H1 (cell line): ENCODE measurements at regions not wholly inside any gene's neighbourhood (a gene's known extent, or its start where the extent isn't known, plus 50 kb on each side); places are given as distances from the start of the nearest gene placed in this dataset.

Experiments used
- CTCF ChIA-PET: fragments of 300-600 bp; sonication (Branson Sonifier 250); formaldehyde crosslinking; loops from one replicate; lab custom pipeline; 2021; ENCODE audit not compliant: partially characterized antibody; lab: Charles Lee
- POLR2A ChIA-PET: fragments of 300-600 bp; sonication (Branson Sonifier 250); formaldehyde crosslinking; loops from one replicate; lab custom pipeline; 2021; ENCODE audit warnings: inconsistent platforms; ENCODE audit not compliant: partially characterized antibody; lab: Charles Lee
- DNase-seq, 2 experiments: peaks; one replicate each; pipeline versions ENCODE4 v3.0.0 to v3.0.0-alpha.2; 2010 to 2022; ENCODE audit warnings: low spot score in 2 of 2, low read depth in 1 of 2, mixed read lengths in 1 of 2
- FAIRE-seq: peaks from 2 replicates; lab custom pipeline; 2011; peaks lifted over from hg19 to GRCh38; lab: Jason Lieb, UNC
- H2AFZ ChIP-seq: 2 replicates; pipeline ENCODE4 v1.8.1; 2012; ENCODE audit warnings: low read length, inconsistent platforms
- H2AK5ac ChIP-seq: 2 replicates; pipeline ENCODE4 v1.6.1; 2013; ENCODE audit warnings: low read depth, low read length
- H2BK120ac ChIP-seq: replicated peaks from 2 replicates; pipeline ENCODE3; 2013; ENCODE audit warnings: low read depth, low read length, inconsistent platforms
- H2BK12ac ChIP-seq: 2 replicates; pipeline ENCODE4 v1.6.1; 2013; ENCODE audit warnings: low read depth, low read length
- H2BK15ac ChIP-seq: 2 replicates; pipeline ENCODE4 v1.6.1; 2013; ENCODE audit warnings: low read length
- H2BK20ac ChIP-seq: 2 replicates; pipeline ENCODE4 v1.6.1; 2013; ENCODE audit warnings: low read length
- H2BK5ac ChIP-seq: 2 replicates; pipeline ENCODE4 v1.6.1; 2013; ENCODE audit warnings: low read depth, low read length
- H3K14ac ChIP-seq: 2 replicates; pipeline ENCODE4 v1.6.1; 2013; ENCODE audit warnings: inconsistent platforms; ENCODE audit not compliant: insufficient read length
- H3K18ac ChIP-seq: 2 replicates; pipeline ENCODE4 v1.6.1; 2013; ENCODE audit warnings: low read length; ENCODE audit errors: extremely low read depth
- H3K23ac ChIP-seq: 2 replicates; pipeline ENCODE4 v1.6.1; 2013; ENCODE audit warnings: inconsistent platforms; ENCODE audit not compliant: insufficient read length
- H3K23me2 ChIP-seq: 2 replicates; pipeline ENCODE4 v1.6.1; 2013; ENCODE audit warnings: low read depth, low read length
- H3K27ac ChIP-seq: 2 replicates; pipeline ENCODE4 v1.6.1; 2011; ENCODE audit warnings: low read depth, low read length, inconsistent platforms
- H3K27me3 ChIP-seq, 4 experiments: replicated peaks in 1 of 4; 1 replicate in 1 of 4; 2 replicates in 3 of 4; pipeline versions ENCODE4 v1.6.1 to v1.8.1; 2011 to 2013; ENCODE audit warnings: low read length in 3 of 4, mild to moderate bottlenecking in 3 of 4, inconsistent platforms in 2 of 4, mixed read lengths in 2 of 4, moderate library complexity in 1 of 4; ENCODE audit not compliant: control insufficient read depth in 3 of 4, insufficient read depth in 3 of 4; ENCODE audit errors: extremely low read depth in 1 of 4
- H3K36me3 ChIP-seq, 4 experiments: 2 replicates each; pipeline versions ENCODE4 v1.6.1 to v1.8.1; 2011 to 2013; ENCODE audit warnings: mild to moderate bottlenecking in 4 of 4, low read length in 3 of 4, moderate library complexity in 2 of 4, control low read depth in 1 of 4, inconsistent platforms in 1 of 4; ENCODE audit not compliant: insufficient read depth in 4 of 4, control insufficient read depth in 2 of 4
- H3K4ac ChIP-seq: replicated peaks from 2 replicates; pipeline ENCODE3; 2013; ENCODE audit warnings: low read length, low read depth, mixed read lengths, inconsistent platforms; ENCODE audit not compliant: insufficient read length
- H3K4me1 ChIP-seq, 4 experiments: replicated peaks in 1 of 4; 1 replicate in 1 of 4; 2 replicates in 3 of 4; pipeline versions ENCODE4 v1.6.1 to v1.8.1; 2011 to 2013; ENCODE audit warnings: low read length in 3 of 4, inconsistent platforms in 2 of 4, mixed read lengths in 1 of 4; ENCODE audit not compliant: insufficient read depth in 4 of 4, control insufficient read depth in 3 of 4
- H3K4me2 ChIP-seq, 2 experiments: 2 replicates each; pipeline versions ENCODE4 v1.6.1 to v1.8.1; 2011 to 2013; ENCODE audit warnings: low read depth in 2 of 2, low read length in 2 of 2, control low read depth in 1 of 2, inconsistent platforms in 1 of 2, mild to moderate bottlenecking in 1 of 2; ENCODE audit not compliant: insufficient read depth in 1 of 2
- H3K4me3 ChIP-seq, 4 experiments: fragments of 200-600, 300-600 bp in 1 of 4; sonication (generic), shearing (Covaris generic), sonication (Bioruptor Twin) in 1 of 4; 2 replicates each; pipeline versions ENCODE4 v1.5.1 to v1.8.1; 2011 to 2016; ENCODE audit warnings: low read length in 4 of 4, low read depth in 3 of 4, control low read depth in 2 of 4, inconsistent platforms in 2 of 4, mild to moderate bottlenecking in 2 of 4, mixed read lengths in 1 of 4, moderate library complexity in 1 of 4; ENCODE audit not compliant: insufficient read depth in 2 of 4; ENCODE audit errors: extremely low read depth in 1 of 4
- H3K56ac ChIP-seq: replicated peaks from 2 replicates; pipeline ENCODE3; 2013; ENCODE audit warnings: low read depth, mild to moderate bottlenecking, mixed read lengths, low read length, inconsistent platforms; ENCODE audit not compliant: insufficient read length
- H3K79me1 ChIP-seq: 2 replicates; pipeline ENCODE4 v1.6.1; 2013; ENCODE audit warnings: low read depth, low read length, control low read depth
- H3K79me2 ChIP-seq, 2 experiments: 2 replicates each; pipeline versions ENCODE4 v1.6.1 to v1.8.1; 2012 to 2013; ENCODE audit warnings: low read length in 2 of 2, mild to moderate bottlenecking in 2 of 2, inconsistent platforms in 1 of 2; ENCODE audit not compliant: insufficient read depth in 2 of 2, control insufficient read depth in 1 of 2
- H3K9ac ChIP-seq, 4 experiments: replicated peaks in 1 of 4; 1 replicate in 1 of 4; 2 replicates in 3 of 4; pipeline versions ENCODE4 v1.6.1 to v1.8.1; 2011 to 2013; ENCODE audit warnings: low read depth in 3 of 4, low read length in 3 of 4, control low read depth in 2 of 4, mild to moderate bottlenecking in 2 of 4, moderate library complexity in 2 of 4, inconsistent platforms in 1 of 4; ENCODE audit errors: extremely low read depth in 1 of 4
- H3K9me3 ChIP-seq, 2 experiments: 2 replicates each; pipeline versions ENCODE4 v1.6.1 to v1.8.1; 2012 to 2013; ENCODE audit warnings: mild to moderate bottlenecking in 2 of 2, moderate library complexity in 2 of 2, control low read depth in 1 of 2, inconsistent platforms in 1 of 2, low read depth in 1 of 2, low read length in 1 of 2, mixed read lengths in 1 of 2; ENCODE audit not compliant: insufficient read depth in 2 of 2
- H4K20me1 ChIP-seq, 2 experiments: replicated peaks in 1 of 2; 2 replicates each; pipeline versions ENCODE3 to v1.8.1; 2011 to 2013; ENCODE audit warnings: inconsistent platforms in 2 of 2, low read length in 2 of 2, mild to moderate bottlenecking in 1 of 2; ENCODE audit not compliant: insufficient read depth in 2 of 2, control insufficient read depth in 1 of 2
- H4K5ac ChIP-seq: 2 replicates; pipeline ENCODE4 v1.6.1; 2013; ENCODE audit warnings: low read length, low read depth, mixed read lengths, inconsistent platforms; ENCODE audit not compliant: insufficient read length
- H4K8ac ChIP-seq: 2 replicates; pipeline ENCODE4 v1.8.0; 2013; ENCODE audit warnings: mild to moderate bottlenecking, moderate library complexity, low read length, inconsistent platforms; ENCODE audit not compliant: insufficient read depth; ENCODE audit errors: extremely low read depth
- H4K91ac ChIP-seq: replicated peaks from 2 replicates; pipeline ENCODE3; 2013; ENCODE audit warnings: low read length, mixed read lengths, inconsistent platforms; ENCODE audit not compliant: insufficient read length
- ASH2L ChIP-seq: fragments of 200-600, 300-600 bp; sonication (generic); IDR thresholded peaks from one replicate; pipeline ENCODE4 v1.7.1; 2017; ENCODE audit warnings: low read length
- BCL11A ChIP-seq, 2 experiments: IDR thresholded peaks; one replicate each; pipeline ENCODE4 v1.6.1; 2011; ENCODE audit warnings: low read depth in 2 of 2, low read length in 2 of 2, mild to moderate bottlenecking in 2 of 2
- CTBP2 ChIP-seq: IDR thresholded peaks from 2 replicates; pipeline ENCODE4 v1.7.0; 2011; ENCODE audit warnings: borderline replicate concordance, mild to moderate bottlenecking, moderate library complexity, mixed read lengths, low read length; ENCODE audit not compliant: insufficient read depth, insufficient read length
- NANOG ChIP-seq: IDR thresholded peaks from 2 replicates; pipeline ENCODE4 v1.6.1; 2011; ENCODE audit warnings: low read length, low read depth, mild to moderate bottlenecking, inconsistent platforms; ENCODE audit not compliant: insufficient read depth, poor library complexity, severe bottlenecking
- RFX5 ChIP-seq: IDR thresholded peaks from 2 replicates; pipeline ENCODE4 v1.6.1; 2011; ENCODE audit warnings: low read depth, low read length, improper control_type of control experiment, borderline replicate concordance
- SAP30 ChIP-seq: fragments of 300-600 bp; sonication (generic); IDR thresholded peaks from 2 replicates; pipeline ENCODE4 v1.7.1; 2012; ENCODE audit warnings: low read length, moderate library complexity, mild to moderate bottlenecking, inconsistent platforms; ENCODE audit not compliant: insufficient read depth, insufficient replicate concordance
- SP1 ChIP-seq: IDR thresholded peaks from 2 replicates; pipeline ENCODE4 v1.6.1; 2011; ENCODE audit warnings: low read depth, low read length
- SUZ12 ChIP-seq: fragments of 200-600 bp; sonication (generic); IDR thresholded peaks from 2 replicates; pipeline ENCODE4 v1.6.1; 2012; ENCODE audit warnings: mild to moderate bottlenecking, inconsistent platforms, low read length, moderate library complexity, mixed read lengths
- ZNF274 ChIP-seq: IDR thresholded peaks from 2 replicates; pipeline ENCODE4 v1.7.0; 2012; ENCODE audit warnings: low read length, borderline replicate concordance; ENCODE audit errors: extremely low read depth
- WGBS, 2 experiments: shearing (Covaris generic) in 1 of 2; methylation state at CpG; one replicate each; pipeline versions ENCODE4 v1.1.6 to v1.1.7; 2013 to 2015; ENCODE audit warnings: low lambda C conversion rate in 2 of 2, mixed read lengths in 2 of 2, inconsistent platforms in 1 of 2, low coverage in 1 of 2, missing lambda C conversion rate in 1 of 2; ENCODE audit not compliant: insufficient replicate concordance in 2 of 2, insufficient coverage in 1 of 2, insufficient read length in 1 of 2; ENCODE audit errors: extremely low coverage in 1 of 2, missing lambda C conversion rate in 1 of 2; 5-methylcytosine and 5-hydroxymethylcytosine counted together
- TF ChIP-seq, protein P1 (sequence below): IDR thresholded peaks from 2 replicates; pipeline ENCODE4 v1.6.1; 2012; ENCODE audit warnings: low read length, inconsistent platforms
- TF ChIP-seq, protein P2 (sequence below): IDR thresholded peaks from 2 replicates; pipeline ENCODE4 v1.6.1; 2012; ENCODE audit warnings: inconsistent platforms

- no peaks in the 10 kb centered on the region; a peak in 1 of 8 replicates for H3K36me3 ChIP-seq
- no peak overlapping the region for H2BK15ac ChIP-seq
- no peaks in the 10 kb centered on the region for H3K9me3 ChIP-seq
- H4K91ac ChIP-seq = no peak overlapping the region
- H2AFZ ChIP-seq = no peak overlapping the region
- H2BK120ac ChIP-seq = no peak overlapping the region
- H3K18ac ChIP-seq = no peak overlapping the region
- H3K9ac ChIP-seq = no peak overlapping the region
- no peaks in the 10 kb centered on the region for H3K27me3 ChIP-seq
- no peak overlapping the region for H2BK12ac ChIP-seq
- no peak overlapping the region for H3K4me3 ChIP-seq
- WGBS, 2 experiments = 75% methylated on average over 5 of the region's 6 CpGs; no CpG with 5 or more reads in 1 of the 2 experiments
- CTCF ChIA-PET = interaction anchor here (0.6 to 4.7 kb wide), 4 partner anchors 10 to 599 kb away, joined by 3 to 22 read pairs (median 3); no protein-coding TSS in a partner anchor
- no peak overlapping the region for H3K27ac ChIP-seq
- no peak for DNase-seq
- H3K79me1 ChIP-seq = no peaks in the 10 kb centered on the region
- no peak overlapping the region for H3K4me2 ChIP-seq
- FAIRE-seq = no peak
- no peaks in the 10 kb centered on the region for H3K79me2 ChIP-seq
- no peaks in the 10 kb centered on the region for H3K23me2 ChIP-seq
- H4K20me1 ChIP-seq = no peaks in the 10 kb centered on the region
- H3K14ac ChIP-seq = no peak overlapping the region
- H2AK5ac ChIP-seq = no peak overlapping the region
- H3K23ac ChIP-seq = no peak overlapping the region
- no peaks in the 10 kb centered on the region for H3K4me1 ChIP-seq
- H2BK5ac ChIP-seq = no peak overlapping the region
- no peak overlapping the region for H3K56ac ChIP-seq
- no peak overlapping the region for H2BK20ac ChIP-seq
- no peak overlapping the region for H3K4ac ChIP-seq
- H4K5ac ChIP-seq = no peak overlapping the region
- H4K8ac ChIP-seq = no peak overlapping the region
- TF ChIP-seq, protein P1, sequence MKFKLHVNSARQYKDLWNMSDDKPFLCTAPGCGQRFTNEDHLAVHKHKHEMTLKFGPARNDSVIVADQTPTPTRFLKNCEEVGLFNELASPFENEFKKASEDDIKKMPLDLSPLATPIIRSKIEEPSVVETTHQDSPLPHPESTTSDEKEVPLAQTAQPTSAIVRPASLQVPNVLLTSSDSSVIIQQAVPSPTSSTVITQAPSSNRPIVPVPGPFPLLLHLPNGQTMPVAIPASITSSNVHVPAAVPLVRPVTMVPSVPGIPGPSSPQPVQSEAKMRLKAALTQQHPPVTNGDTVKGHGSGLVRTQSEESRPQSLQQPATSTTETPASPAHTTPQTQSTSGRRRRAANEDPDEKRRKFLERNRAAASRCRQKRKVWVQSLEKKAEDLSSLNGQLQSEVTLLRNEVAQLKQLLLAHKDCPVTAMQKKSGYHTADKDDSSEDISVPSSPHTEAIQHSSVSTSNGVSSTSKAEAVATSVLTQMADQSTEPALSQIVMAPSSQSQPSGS = no peak
- TF ChIP-seq RFX5 (no peak), ASH2L (no peak), SAP30 (no peak), NANOG (no peak), SUZ12 (no peak), ZNF274 (no peak), SP1 (no peak), BCL11A (IDR thresholded peaks at IDR 0.05; ENCODE audit: low read depth in 2 of 2, low read length in 2 of 2) (no peak), CTBP2 (no peak)
- TF ChIP-seq, protein P2, sequence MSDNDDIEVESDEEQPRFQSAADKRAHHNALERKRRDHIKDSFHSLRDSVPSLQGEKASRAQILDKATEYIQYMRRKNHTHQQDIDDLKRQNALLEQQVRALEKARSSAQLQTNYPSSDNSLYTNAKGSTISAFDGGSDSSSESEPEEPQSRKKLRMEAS = no peak
- POLR2A ChIA-PET = no interaction called here
These were observed 113.9 kb upstream of the SLC35B3 start for GRCh38 chr6:8549074-8549790.
